CD14-positive monocyte (primary cell): ENCODE measurements at regions not wholly inside any gene's neighbourhood (a gene's known extent, or its start where the extent isn't known, plus 50 kb on each side); places are given as distances from the start of the nearest gene placed in this dataset.

Experiments used
- DNase-seq, 3 donors: peaks; one replicate each; pipeline ENCODE4 v3.0.0-alpha.2; 2011 to 2022
- H2AFZ ChIP-seq: 2 replicates; pipeline ENCODE4 v1.6.0; 2012; ENCODE audit warnings: mild to moderate bottlenecking, low read depth, low read length, inconsistent platforms; ENCODE audit not compliant: insufficient read depth, poor library complexity, severe bottlenecking
- H3K27ac ChIP-seq, 2 donors: 1 replicate in 1 of 2; 2 replicates in 1 of 2; pipeline ENCODE4 v1.5.1; 2012 to 2013; ENCODE audit warnings: low read length in 2 of 2, control low read depth in 1 of 2, inconsistent platforms in 1 of 2, low read depth in 1 of 2, mild to moderate bottlenecking in 1 of 2
- H3K27me3 ChIP-seq, 2 donors: one replicate each; pipeline versions ENCODE4 v1.6.0 to v1.6.1; 2011 to 2013; ENCODE audit warnings: low read length in 2 of 2; ENCODE audit not compliant: control insufficient read depth in 2 of 2, insufficient read depth in 2 of 2
- H3K36me3 ChIP-seq, 2 donors: replicated peaks in 1 of 2; 1 replicate in 1 of 2; 2 replicates in 1 of 2; pipeline versions ENCODE4 v1.5.1 to v1.6.1; 2012 to 2013; ENCODE audit warnings: low read length in 2 of 2, control low read depth in 1 of 2, inconsistent platforms in 1 of 2, mild to moderate bottlenecking in 1 of 2; ENCODE audit not compliant: insufficient read depth in 2 of 2, control insufficient read depth in 1 of 2
- H3K4me1 ChIP-seq, 2 donors: 1 replicate in 1 of 2; 2 replicates in 1 of 2; pipeline versions ENCODE4 v1.5.1 to v1.6.1; 2012 to 2013; ENCODE audit warnings: low read length in 2 of 2, control low read depth in 1 of 2, inconsistent platforms in 1 of 2, mild to moderate bottlenecking in 1 of 2, moderate library complexity in 1 of 2; ENCODE audit not compliant: insufficient read depth in 2 of 2, control insufficient read depth in 1 of 2
- H3K4me2 ChIP-seq: replicated peaks from 2 replicates; pipeline ENCODE3; 2012; ENCODE audit warnings: low read length, moderate library complexity, mild to moderate bottlenecking; ENCODE audit not compliant: poor library complexity, severe bottlenecking; ENCODE audit errors: extremely low read depth
- H3K4me3 ChIP-seq, 3 experiments: fragments of 200-600 bp in 1 of 3; sonication (generic) in 1 of 3; replicated peaks in 1 of 3; 1 replicate in 2 of 3; 2 replicates in 1 of 3; pipeline ENCODE4 v1.5.1; 2011 to 2013; ENCODE audit warnings: low read length in 3 of 3, mild to moderate bottlenecking in 3 of 3, control low read depth in 2 of 3, low read depth in 2 of 3, inconsistent platforms in 1 of 3, moderate library complexity in 1 of 3
- H3K79me2 ChIP-seq: 2 replicates; pipeline ENCODE4 v1.6.0; 2012; ENCODE audit warnings: mild to moderate bottlenecking, control low read depth, inconsistent platforms, low read length, moderate library complexity; ENCODE audit not compliant: insufficient read depth
- H3K9ac ChIP-seq: 2 replicates; pipeline ENCODE4 v1.6.0; 2017; ENCODE audit warnings: low read length, mild to moderate bottlenecking; ENCODE audit not compliant: insufficient read depth, poor library complexity, severe bottlenecking
- H3K9me3 ChIP-seq, 2 donors: replicated peaks in 1 of 2; 1 replicate in 1 of 2; 2 replicates in 1 of 2; pipeline versions ENCODE4 v1.5.1 to v1.6.1; 2012 to 2013; ENCODE audit warnings: low read length in 2 of 2, control low read depth in 1 of 2; ENCODE audit not compliant: control insufficient read depth in 1 of 2, insufficient read depth in 1 of 2
- H4K20me1 ChIP-seq: 2 replicates; pipeline ENCODE4 v1.6.0; 2012; ENCODE audit warnings: mild to moderate bottlenecking, low read length, control low read depth, moderate library complexity; ENCODE audit not compliant: insufficient read depth
- H3K27ac Mint-ChIP-seq, 7 donors: one replicate each; pipeline ENCODE4 v1.8.0; 2020; ENCODE audit warnings: mild to moderate bottlenecking in 7 of 7, mixed read lengths in 7 of 7, moderate library complexity in 6 of 7, inconsistent platforms in 2 of 7
- H3K27me3 Mint-ChIP-seq, 3 donors: one replicate each; pipeline ENCODE4 v1.8.0; 2021 to 2022; ENCODE audit warnings: low read depth in 3 of 3, mild to moderate bottlenecking in 3 of 3, mixed read lengths in 3 of 3, moderate library complexity in 3 of 3, inconsistent platforms in 1 of 3
- H3K36me3 Mint-ChIP-seq, 2 donors: one replicate each; pipeline ENCODE4 v1.8.0; 2020; ENCODE audit warnings: mixed read lengths in 2 of 2, inconsistent platforms in 1 of 2, mild to moderate bottlenecking in 1 of 2
- H3K4me1 Mint-ChIP-seq: one replicate; pipeline ENCODE4 v1.8.0; 2020; ENCODE audit warnings: mild to moderate bottlenecking, mixed read lengths
- H3K4me3 Mint-ChIP-seq, 2 donors: one replicate each; pipeline ENCODE4 v1.8.0; 2020; ENCODE audit warnings: mild to moderate bottlenecking in 2 of 2, mixed read lengths in 2 of 2, moderate library complexity in 1 of 2
- H3K9me3 Mint-ChIP-seq, 7 donors: one replicate each; pipeline ENCODE4 v1.8.0; 2020 to 2022; ENCODE audit warnings: mixed read lengths in 7 of 7, mild to moderate bottlenecking in 6 of 7, moderate library complexity in 6 of 7, inconsistent platforms in 2 of 7
- CTCF ChIP-seq: fragments of 200-600 bp; IDR thresholded peaks from one replicate; pipeline ENCODE4 v1.8.0; 2022; ENCODE audit warnings: antibody characterized with exemption, mild to moderate bottlenecking
- WGBS: methylation state at CpG from one replicate; pipeline ENCODE4 v1.1.5; 2013; ENCODE audit warnings: missing lambda C conversion rate; ENCODE audit not compliant: insufficient coverage; 5-methylcytosine and 5-hydroxymethylcytosine counted together
- intact Hi-C, 2 donors: fragments of 100-400 bp; cut with micrococcal nuclease; formaldehyde crosslinking; loops; one replicate each; pipeline versions ENCODE4 v1.15.0 to v1.15.1; 2023

GRCh38 chr1:217181176-217181746, 449.6 kb downstream of the GPATCH2 start:
- H3K27me3 Mint-ChIP-seq, result peaks cover 0 to 2% (median 0%) of the 10 kb centered on the region in 3 donors

GRCh38 chr1:217180443-217180842, 450.4 kb downstream of the GPATCH2 start:
- H2AFZ ChIP-seq, result no peak overlapping the region
- H3K4me1 ChIP-seq, result no peaks in the 10 kb centered on the region
- no peak for TF ChIP-seq CTCF
- no peak overlapping the region for H3K4me2 ChIP-seq
- no peaks in the 10 kb centered on the region for H3K79me2 ChIP-seq
- no peaks in the 10 kb centered on the region for H4K20me1 ChIP-seq
- Mint-ChIP-seq H3K36me3 (no peaks in the 10 kb centered on the region), H3K4me3 (no peak overlapping the region), H3K27me3 (peaks cover 0 to 2% (median 0%) of the 10 kb centered on the region in 3 donors), H3K9me3 (peaks cover 0 to 5% (median 1%) of the 10 kb centered on the region in 7 donors), H3K4me1 (no peaks in the 10 kb centered on the region), H3K27ac (no peak overlapping the region)
- H3K27me3 ChIP-seq, result no peaks in the 10 kb centered on the region
- H3K4me3 ChIP-seq, result no peak overlapping the region
- no peak overlapping the region for H3K27ac ChIP-seq
- 100% methylated on average over 2 of the region's 4 CpGs for WGBS
- intact Hi-C loops, result no loop called here
- H3K9me3 ChIP-seq, result no peaks in the 10 kb centered on the region
- H3K9ac ChIP-seq, result no peak overlapping the region
- no peaks in the 10 kb centered on the region for H3K36me3 ChIP-seq
- DNase-seq, result no peak

More at GRCh38 chr1:217181176-217181746, 449.6 kb downstream of the GPATCH2 start:
- Histone ChIP-seq H4K20me1 (no peaks in the 10 kb centered on the region), H3K4me1 (no peaks in the 10 kb centered on the region), H3K27me3 (no peaks in the 10 kb centered on the region), H3K9ac (no peak overlapping the region), H3K4me3 (no peak overlapping the region), H2AFZ (no peak overlapping the region), H3K36me3 (no peaks in the 10 kb centered on the region), H3K79me2 (no peaks in the 10 kb centered on the region), H3K27ac (no peak overlapping the region), H3K9me3 (no peaks in the 10 kb centered on the region), H3K4me2 (no peak overlapping the region)
- DNase-seq, result no peak
- Mint-ChIP-seq H3K4me1 (no peaks in the 10 kb centered on the region), H3K27ac (no peak overlapping the region), H3K9me3 (peaks cover 0 to 5% (median 1%) of the 10 kb centered on the region in 7 donors), H3K36me3 (no peaks in the 10 kb centered on the region), H3K4me3 (no peak overlapping the region)
- intact Hi-C loops, result no loop called here
- TF ChIP-seq CTCF, result no peak
- no CpG with 5 or more reads among the region's 3 CpGs for WGBS
